NCI-H345 treated with DMSO at 0.1 percent for 48 hours (cell line): ENCODE measurements at regions not wholly inside any gene's neighbourhood (a gene's known extent, or its start where the extent isn't known, plus 50 kb on each side); places are given as distances from the start of the nearest gene placed in this dataset.
"Not testable (repeated sequence)": the region's sequence is repeated elsewhere in the genome, so short reads cannot be mapped to it uniquely, and the experiment has no call there.

Experiments
- DNase-seq: peaks from one replicate; lab custom pipeline; 2025; ENCODE audit not compliant: unreplicated experiment; lab: John Stamatoyannopoulos, UW

- no peak for DNase-seq
Observed at GRCh38 chr11:37500425-37500824, 902.4 kb upstream of the RAG2 start.

GRCh38 chr11:37497326-37497725 is 899.3 kb upstream of the RAG2 start:
- no peak for DNase-seq

GRCh38 chr11:37496201-37496600 is 898.2 kb upstream of the RAG2 start:
- no peak for DNase-seq

GRCh38 chr11:37484298-37484697 is 886.3 kb upstream of the RAG2 start:
- DNase-seq = no peak

- DNase-seq = no peak
Observed at GRCh38 chr11:37483761-37484160, 885.7 kb upstream of the RAG2 start.

- DNase-seq = no peak
Observed at GRCh38 chr11:37474889-37475288, 876.9 kb upstream of the RAG2 start.

GRCh38 chr11:37468344-37468743 is 870.3 kb upstream of the RAG2 start:
- DNase-seq = no peak

GRCh38 chr11:37465221-37465620 is 867.2 kb upstream of the RAG2 start:
- DNase-seq = no peak

- no peak for DNase-seq
Observed at GRCh38 chr11:37459456-37459855, 861.4 kb upstream of the RAG2 start.

- no peak for DNase-seq
Observed at GRCh38 chr11:37456746-37457145, 858.7 kb upstream of the RAG2 start.

GRCh38 chr11:37451903-37452302 is 853.9 kb upstream of the RAG2 start:
- no peak for DNase-seq

GRCh38 chr11:37450613-37451012 is 852.6 kb upstream of the RAG2 start:
- no peak for DNase-seq

- DNase-seq = no peak
Observed at GRCh38 chr11:37449146-37449545, 851.1 kb upstream of the RAG2 start.

GRCh38 chr11:37442576-37442975 is 844.5 kb upstream of the RAG2 start:
- no peak for DNase-seq

- DNase-seq = not testable (repeated sequence)
Observed at GRCh38 chr11:37431633-37432230, 833.7 kb upstream of the RAG2 start.

- not testable (repeated sequence) for DNase-seq
Observed at GRCh38 chr11:37430966-37431632, 833.1 kb upstream of the RAG2 start.

GRCh38 chr11:37422511-37422910 is 824.5 kb upstream of the RAG2 start:
- no peak for DNase-seq

GRCh38 chr11:37411289-37411688 is 813.3 kb upstream of the RAG2 start:
- DNase-seq = no peak

- DNase-seq = no peak
Observed at GRCh38 chr11:37409124-37409523, 811.1 kb upstream of the RAG2 start.

GRCh38 chr11:37407461-37407860 is 809.4 kb upstream of the RAG2 start:
- DNase-seq = no peak

- DNase-seq = no peak
Observed at GRCh38 chr11:37406651-37407050, 808.6 kb upstream of the RAG2 start.

- DNase-seq = no peak
Observed at GRCh38 chr11:37404231-37404630, 806.2 kb upstream of the RAG2 start.

GRCh38 chr11:37402663-37403062 is 804.6 kb upstream of the RAG2 start:
- DNase-seq = no peak
